ENCODE measurements at regions not wholly inside any gene's neighbourhood (a gene's known extent, or its start where the extent isn't known, plus 50 kb on each side); places are given as distances from the start of the nearest gene placed in this dataset.

DNA sequence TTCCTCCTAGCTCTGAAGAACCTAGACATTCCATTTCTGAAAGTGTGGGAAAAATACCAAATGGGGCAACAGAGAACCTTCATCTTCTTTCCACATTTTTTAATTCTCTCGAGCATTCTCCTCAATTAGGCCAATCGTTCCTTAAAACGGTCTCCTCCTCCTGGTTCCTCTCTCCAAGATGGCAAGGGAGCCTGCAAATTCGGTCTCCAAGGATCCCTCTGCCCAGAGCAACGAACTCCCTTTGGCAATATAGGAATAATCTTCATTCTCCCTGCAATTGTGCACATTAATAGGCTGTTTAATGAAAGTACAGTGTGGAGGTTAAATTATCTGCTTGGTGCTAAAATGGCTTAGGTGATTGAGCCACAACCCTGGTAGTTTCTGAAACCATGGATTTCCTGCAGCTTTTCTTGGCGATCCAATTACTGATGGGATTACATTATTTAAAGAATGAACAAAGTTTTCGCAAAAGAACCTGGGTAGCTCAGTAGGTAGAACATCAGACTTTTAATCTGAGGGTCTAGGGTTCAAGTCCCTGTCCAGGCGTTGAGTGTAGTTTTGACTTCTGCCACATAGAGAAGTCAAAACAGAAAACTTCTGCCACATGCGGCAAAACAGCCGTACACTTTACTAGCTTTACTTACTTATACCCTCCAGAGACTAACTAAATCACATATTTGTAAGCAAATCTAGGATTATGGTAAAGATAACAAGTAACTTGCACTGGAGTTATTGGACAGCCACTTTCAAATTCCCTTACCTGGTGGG is 102.9 kb upstream of the ZNF184 start:
- peak overlapping the region; percentile 57 for H2AFZ ChIP-seq (ENCODE audit: low read length)
- H3F3A ChIP-seq (ENCODE audit: low read length, unreplicated experiment): no peaks in the 10 kb centered on the region
- CTCF ChIA-PET: no interaction called here
- DNase-seq (peak; percentile 79), ATAC-seq (peak; percentile 67; the same call in 1 of the 2 replicates)
- H3K4me2 ChIP-seq (ENCODE audit: low read length): peak overlapping the region; percentile 48
- TF ChIP-seq, protein P1, sequence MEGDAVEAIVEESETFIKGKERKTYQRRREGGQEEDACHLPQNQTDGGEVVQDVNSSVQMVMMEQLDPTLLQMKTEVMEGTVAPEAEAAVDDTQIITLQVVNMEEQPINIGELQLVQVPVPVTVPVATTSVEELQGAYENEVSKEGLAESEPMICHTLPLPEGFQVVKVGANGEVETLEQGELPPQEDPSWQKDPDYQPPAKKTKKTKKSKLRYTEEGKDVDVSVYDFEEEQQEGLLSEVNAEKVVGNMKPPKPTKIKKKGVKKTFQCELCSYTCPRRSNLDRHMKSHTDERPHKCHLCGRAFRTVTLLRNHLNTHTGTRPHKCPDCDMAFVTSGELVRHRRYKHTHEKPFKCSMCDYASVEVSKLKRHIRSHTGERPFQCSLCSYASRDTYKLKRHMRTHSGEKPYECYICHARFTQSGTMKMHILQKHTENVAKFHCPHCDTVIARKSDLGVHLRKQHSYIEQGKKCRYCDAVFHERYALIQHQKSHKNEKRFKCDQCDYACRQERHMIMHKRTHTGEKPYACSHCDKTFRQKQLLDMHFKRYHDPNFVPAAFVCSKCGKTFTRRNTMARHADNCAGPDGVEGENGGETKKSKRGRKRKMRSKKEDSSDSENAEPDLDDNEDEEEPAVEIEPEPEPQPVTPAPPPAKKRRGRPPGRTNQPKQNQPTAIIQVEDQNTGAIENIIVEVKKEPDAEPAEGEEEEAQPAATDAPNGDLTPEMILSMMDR (conservative IDR thresholded peaks at IDR 0.05; ENCODE audit: low read depth, low read length): no peak
- no peak for TF ChIP-seq EZH2 (IDR thresholded peaks at IDR 0.05; ENCODE audit: low read length, unreplicated experiment)
- no peak for TF ChIP-seq EZH2phosphoT487 (IDR thresholded peaks at IDR 0.05; ENCODE audit: borderline replicate concordance, low read length)
- no peak overlapping the region for H3K27ac ChIP-seq (ENCODE audit: low read length)
- POLR2A ChIA-PET (ENCODE audit: unreplicated experiment): interaction anchor here (0.6 kb wide), 1 partner anchor 58 kb away, joined by 3 read pairs; no protein-coding TSS in a partner anchor
- H3K27me3 ChIP-seq (ENCODE audit: low read length): no peaks in the 10 kb centered on the region
- no peaks in the 10 kb centered on the region for H3K4me1 ChIP-seq (ENCODE audit: insufficient read depth, low read length)
- peak overlapping the region; percentile 34 for H3K4me3 ChIP-seq (ENCODE audit: low read length)
- intact Hi-C loops (cut with micrococcal nuclease): no loop called here
- H3K9ac ChIP-seq (ENCODE audit: low read length): no peak overlapping the region
- no peaks in the 10 kb centered on the region for H3K36me3 ChIP-seq (ENCODE audit: low read depth, low read length)
- TSS peak; percentile 100 for BruUV-seq (replicated peaks)
- no peaks in the 10 kb centered on the region for H3K9me2 ChIP-seq (replicated peaks; ENCODE audit: low read length)
- H3K9me3 ChIP-seq (ENCODE audit: low read length): no peaks in the 10 kb centered on the region
- no peaks in the 10 kb centered on the region for H3K79me2 ChIP-seq (ENCODE audit: low read length)
- H4K20me1 ChIP-seq (ENCODE audit: low read length): no peaks in the 10 kb centered on the region

DNA sequence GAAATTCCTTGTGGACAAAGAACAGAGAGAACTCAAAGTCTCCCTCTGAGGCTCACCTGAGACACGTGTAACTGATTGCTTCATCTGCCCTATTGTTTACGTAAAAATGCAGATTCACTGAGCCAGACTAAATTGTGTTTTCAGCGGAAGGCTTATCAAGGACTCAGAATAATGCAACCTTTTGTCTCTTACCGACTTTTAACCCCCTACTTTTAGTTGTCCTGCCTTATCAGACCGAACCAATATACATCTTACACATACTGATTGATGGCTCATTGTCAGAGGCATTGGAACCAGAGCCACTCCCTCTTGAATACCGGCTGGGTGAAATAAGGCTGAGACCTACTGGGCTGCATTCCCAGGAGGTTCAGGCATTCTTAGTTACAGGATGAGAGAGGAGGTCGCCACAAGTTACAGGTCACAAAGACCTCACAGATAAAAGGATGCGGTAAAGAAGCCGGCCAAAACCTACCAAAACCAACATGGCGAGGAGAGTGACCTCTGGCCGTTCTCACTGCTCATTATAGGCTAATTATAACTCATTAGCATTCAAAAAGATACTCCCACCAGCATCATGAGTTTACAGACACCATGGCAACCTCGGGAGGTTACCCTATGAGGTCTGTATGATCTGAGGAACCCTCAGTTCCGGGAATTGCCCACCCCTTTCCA is 95.5 kb upstream of the ZNF184 start:
- 0 out of 2 replicates have a peak overlapping the region, but pooled peaks have one; percentile 18 for H2AFZ ChIP-seq (ENCODE audit: low read length)
- BruUV-seq (replicated peaks): no TSS peak
- H3K4me3 ChIP-seq (ENCODE audit: low read length): no peak overlapping the region
- H3F3A ChIP-seq (ENCODE audit: low read length, unreplicated experiment): no peaks in the 10 kb centered on the region
- ChIA-PET POLR2A (ENCODE audit: unreplicated experiment) (no interaction called here), CTCF (no interaction called here)
- H3K79me2 ChIP-seq (ENCODE audit: low read length): no peaks in the 10 kb centered on the region
- no peaks in the 10 kb centered on the region for H3K4me1 ChIP-seq (ENCODE audit: insufficient read depth, low read length)
- no peak overlapping the region for H3K9ac ChIP-seq (ENCODE audit: low read length)
- H3K9me2 ChIP-seq (replicated peaks; ENCODE audit: low read length): no peaks in the 10 kb centered on the region
- DNase-seq: no peak
- H3K27me3 ChIP-seq (ENCODE audit: low read length): no peaks in the 10 kb centered on the region
- no peaks in the 10 kb centered on the region for H3K9me3 ChIP-seq (ENCODE audit: low read length)
- no peaks in the 10 kb centered on the region for H4K20me1 ChIP-seq (ENCODE audit: low read length)
- H3K36me3 ChIP-seq (ENCODE audit: low read depth, low read length): no peaks in the 10 kb centered on the region
- ATAC-seq: no peak
- TF ChIP-seq EZH2phosphoT487 (IDR thresholded peaks at IDR 0.05; ENCODE audit: borderline replicate concordance, low read length) (no peak), EZH2 (IDR thresholded peaks at IDR 0.05; ENCODE audit: low read length, unreplicated experiment) (no peak)
- TF ChIP-seq, protein P1 (conservative IDR thresholded peaks at IDR 0.05; ENCODE audit: low read depth, low read length): no peak
- intact Hi-C loops (cut with micrococcal nuclease): no loop called here
- H3K4me2 ChIP-seq (ENCODE audit: low read length): peak overlapping the region; percentile 19; the same call in 1 of the 2 replicates
- no peak overlapping the region for H3K27ac ChIP-seq (ENCODE audit: low read length)

Measured in PC-3 (cell line).